LNCaP clone FGC (cell line): ENCODE measurements at regions not wholly inside any gene's neighbourhood (a gene's known extent, or its start where the extent isn't known, plus 50 kb on each side); places are given as distances from the start of the nearest gene placed in this dataset.

Experiments
- DNase-seq: peaks from one replicate; pipeline ENCODE4 v3.0.0-alpha.2; 2011; ENCODE audit warnings: low read depth
- H3K4me3 ChIP-seq: 2 replicates; pipeline ENCODE4 v1.5.1; 2011; ENCODE audit warnings: mild to moderate bottlenecking, low read depth, low read length, control low read depth
- TF ChIP-seq, protein P1 (sequence below): IDR thresholded peaks from 2 replicates; pipeline ENCODE4 v1.5.1; 2012; ENCODE audit warnings: mild to moderate bottlenecking; ENCODE audit not compliant: control insufficient read depth, insufficient read depth; ENCODE audit errors: extremely low read depth

DNA sequence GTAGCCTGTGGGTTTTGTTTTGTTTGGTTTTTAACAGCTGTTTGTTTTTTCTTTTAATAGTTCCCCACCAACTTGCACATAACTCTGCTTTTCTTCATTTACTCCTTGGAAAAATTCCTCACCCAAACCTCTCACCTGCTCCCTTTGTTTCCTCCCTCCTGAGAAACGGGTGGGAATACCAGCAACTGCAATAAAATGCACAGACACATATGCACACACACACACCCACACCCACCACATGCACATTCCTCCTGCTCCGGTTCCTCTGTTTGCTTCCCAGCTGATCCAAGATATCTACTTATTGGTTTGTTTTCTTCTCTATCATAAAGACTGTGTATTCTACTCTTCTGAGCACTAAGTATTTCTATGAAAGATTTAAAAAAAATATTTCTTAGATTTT lies 161.1 kb upstream of the EPHA7 start:
- TF ChIP-seq, protein P1, sequence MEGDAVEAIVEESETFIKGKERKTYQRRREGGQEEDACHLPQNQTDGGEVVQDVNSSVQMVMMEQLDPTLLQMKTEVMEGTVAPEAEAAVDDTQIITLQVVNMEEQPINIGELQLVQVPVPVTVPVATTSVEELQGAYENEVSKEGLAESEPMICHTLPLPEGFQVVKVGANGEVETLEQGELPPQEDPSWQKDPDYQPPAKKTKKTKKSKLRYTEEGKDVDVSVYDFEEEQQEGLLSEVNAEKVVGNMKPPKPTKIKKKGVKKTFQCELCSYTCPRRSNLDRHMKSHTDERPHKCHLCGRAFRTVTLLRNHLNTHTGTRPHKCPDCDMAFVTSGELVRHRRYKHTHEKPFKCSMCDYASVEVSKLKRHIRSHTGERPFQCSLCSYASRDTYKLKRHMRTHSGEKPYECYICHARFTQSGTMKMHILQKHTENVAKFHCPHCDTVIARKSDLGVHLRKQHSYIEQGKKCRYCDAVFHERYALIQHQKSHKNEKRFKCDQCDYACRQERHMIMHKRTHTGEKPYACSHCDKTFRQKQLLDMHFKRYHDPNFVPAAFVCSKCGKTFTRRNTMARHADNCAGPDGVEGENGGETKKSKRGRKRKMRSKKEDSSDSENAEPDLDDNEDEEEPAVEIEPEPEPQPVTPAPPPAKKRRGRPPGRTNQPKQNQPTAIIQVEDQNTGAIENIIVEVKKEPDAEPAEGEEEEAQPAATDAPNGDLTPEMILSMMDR: no peak
- H3K4me3 ChIP-seq: no peak overlapping the region
- no peak for DNase-seq

DNA sequence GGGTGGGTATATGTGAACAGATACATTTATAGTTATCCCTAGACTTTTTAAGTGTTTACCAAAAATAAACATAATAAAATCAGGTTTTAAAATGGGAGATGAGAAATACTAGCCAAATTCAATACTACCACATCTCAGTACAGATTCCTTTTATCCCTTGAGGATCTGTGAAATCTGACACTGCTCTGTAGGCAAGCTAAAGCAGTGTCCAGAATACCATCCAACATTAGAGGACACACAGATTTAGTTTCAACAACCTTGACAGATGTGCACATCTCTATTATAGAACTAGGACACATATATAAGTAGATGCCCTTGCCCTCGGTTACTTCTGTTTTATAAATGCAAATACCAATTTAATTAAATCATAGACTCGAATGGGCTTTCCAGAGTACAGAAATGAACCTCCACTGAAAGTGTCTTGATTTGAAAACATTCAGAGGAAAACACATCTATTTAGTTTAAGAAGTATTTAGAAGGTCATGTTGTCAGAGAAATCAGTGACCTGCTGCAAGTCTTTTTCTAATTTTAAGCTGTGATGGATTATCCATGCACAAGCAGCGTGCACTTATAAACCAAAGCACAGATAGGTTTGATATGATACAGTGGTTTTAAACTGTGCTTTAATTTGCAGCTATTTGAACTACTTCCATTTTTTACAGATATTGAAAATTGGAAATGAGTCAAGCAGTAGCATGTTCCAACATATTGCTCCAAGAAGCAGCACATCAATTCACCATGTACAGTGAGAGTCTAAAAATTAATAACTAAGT lies 156.3 kb upstream of the EPHA7 start:
- H3K4me3 ChIP-seq: no peak overlapping the region
- TF ChIP-seq, protein P1: no peak
- no peak for DNase-seq

DNA sequence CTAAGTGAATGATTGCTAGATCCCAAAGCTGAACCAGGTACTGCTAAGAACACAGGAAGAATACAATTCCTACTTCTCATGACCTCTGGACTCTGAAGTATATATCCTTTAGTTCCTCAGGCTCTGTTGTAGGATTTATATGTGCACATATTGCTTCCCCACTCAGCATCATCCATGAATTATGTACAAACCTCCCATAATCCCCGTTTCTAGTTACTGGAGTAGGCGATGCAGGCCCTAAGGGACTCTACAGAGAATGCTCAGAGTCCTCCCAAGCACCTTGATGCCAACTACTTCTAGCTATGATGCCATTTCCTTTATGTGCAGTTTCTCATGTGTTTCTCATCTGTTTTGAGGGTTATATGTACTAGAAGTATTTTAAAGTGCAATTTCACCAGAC lies 154.9 kb upstream of the EPHA7 start:
- TF ChIP-seq, protein P1: no peak
- no peak for DNase-seq
- H3K4me3 ChIP-seq: no peak overlapping the region

DNA sequence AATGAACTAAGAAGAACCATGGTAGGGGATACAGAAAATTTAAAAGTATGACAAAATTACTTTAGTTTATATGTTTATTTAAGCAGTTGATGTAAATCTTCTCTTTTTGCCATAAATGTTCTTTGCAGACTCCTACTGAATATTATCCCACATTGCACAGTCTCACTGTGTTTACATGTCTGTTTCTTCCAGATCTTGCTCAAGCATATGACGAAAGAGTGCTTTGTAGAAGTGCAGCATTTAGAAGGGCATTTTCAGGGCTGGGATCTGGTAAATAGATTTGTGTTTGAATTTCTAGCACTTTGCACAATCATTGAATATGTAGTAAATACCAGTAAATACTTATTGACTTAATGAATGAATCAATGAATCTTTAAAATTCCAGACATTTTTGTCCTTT lies 152.0 kb upstream of the EPHA7 start:
- TF ChIP-seq, protein P1: no peak
- no peak for DNase-seq
- no peak overlapping the region for H3K4me3 ChIP-seq

DNA sequence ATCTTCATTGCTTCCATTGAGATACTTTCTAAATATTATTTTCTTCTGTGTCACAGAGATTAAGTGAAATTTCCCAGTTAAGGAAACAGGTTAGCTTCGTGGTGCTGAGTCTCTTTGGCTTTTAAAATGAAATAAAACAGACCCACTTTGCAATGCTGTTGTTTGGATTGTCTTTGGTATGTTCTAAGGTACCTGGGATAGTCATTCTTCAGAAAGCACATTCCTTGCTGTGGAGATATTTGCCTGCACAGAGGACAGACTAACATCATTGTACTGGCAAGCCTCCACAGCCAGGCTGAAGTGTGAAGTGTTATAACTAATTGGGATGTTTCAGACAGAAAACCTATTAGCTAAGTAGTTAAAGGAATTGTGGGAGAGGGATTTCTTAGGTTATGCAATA lies 148.8 kb upstream of the EPHA7 start:
- H3K4me3 ChIP-seq: no peak overlapping the region
- no peak for DNase-seq
- TF ChIP-seq, protein P1: no peak

DNA sequence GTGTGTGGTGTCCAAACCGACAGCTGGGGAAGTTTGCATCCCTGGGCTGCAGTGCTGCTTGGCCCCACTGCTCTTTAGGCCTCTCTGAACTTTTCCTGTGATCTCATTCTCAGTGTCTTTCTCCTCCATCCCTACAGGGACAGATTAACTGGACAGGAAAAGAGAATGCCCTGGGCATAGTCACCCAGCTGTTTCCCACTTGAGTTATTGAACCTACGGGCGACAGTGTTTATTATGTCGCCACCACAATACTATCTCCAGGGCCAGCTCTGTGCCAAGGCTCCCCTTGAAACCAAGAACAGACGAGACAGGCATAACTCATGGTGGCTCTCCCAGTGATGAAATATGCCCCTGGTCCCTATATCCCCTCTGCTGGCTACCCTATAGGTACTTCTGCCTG lies 147.8 kb upstream of the EPHA7 start:
- no peak for DNase-seq
- TF ChIP-seq, protein P1: no peak
- no peak overlapping the region for H3K4me3 ChIP-seq

DNA sequence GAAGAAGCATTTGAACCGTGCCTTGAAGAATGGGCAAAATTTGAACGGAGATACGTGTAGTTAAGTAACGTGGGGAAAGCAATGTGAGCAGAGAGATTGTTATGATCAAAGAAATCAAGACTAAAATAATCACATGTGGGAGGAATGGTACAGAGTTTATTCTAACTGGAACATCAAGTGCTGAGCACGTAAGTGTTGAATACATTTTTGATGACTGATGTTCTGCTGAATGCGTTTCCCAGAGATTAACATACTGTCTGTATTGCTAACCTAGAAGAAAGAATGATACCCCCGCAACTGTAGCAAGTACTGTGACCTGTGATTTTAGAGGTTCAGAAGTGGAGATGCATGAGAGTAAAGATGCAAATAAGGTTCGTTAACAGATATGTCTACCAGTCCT lies 146.9 kb upstream of the EPHA7 start:
- no peak overlapping the region for H3K4me3 ChIP-seq
- no peak for DNase-seq
- TF ChIP-seq, protein P1: no peak
